Upper lobe of left lung (tissue), 4 donors: ENCODE measurements at regions not wholly inside any gene's neighbourhood (a gene's known extent, or its start where the extent isn't known, plus 50 kb on each side); places are given as distances from the start of the nearest gene placed in this dataset.

Experiments used
- EP300 ChIP-seq, 4 donors: sonication (generic); formaldehyde crosslinking; IDR thresholded peaks; one replicate each; pipeline ENCODE4 v1.5.1; 2017; ENCODE audit warnings: antibody characterized with exemption in 4 of 4, control low read depth in 2 of 4
- POLR2A ChIP-seq, 4 donors: fragments of 450-650 bp; IDR thresholded peaks; one replicate each; pipeline ENCODE4 v1.5.1; 2016 to 2017; ENCODE audit warnings: antibody characterized with exemption in 4 of 4, mild to moderate bottlenecking in 2 of 4
- POLR2AphosphoS5 ChIP-seq, 2 donors: sonication (generic); formaldehyde crosslinking; IDR thresholded peaks; one replicate each; pipeline ENCODE4 v1.5.1; 2017; ENCODE audit warnings: antibody characterized with exemption in 2 of 2
- TF ChIP-seq, protein P1 (sequence below), 6 experiments: fragments of 450-650 bp in 4 of 6; fragments of 200-600 bp in 2 of 6; sonication (generic) in 2 of 6; IDR thresholded peaks; one replicate each; pipeline ENCODE4 v1.5.1; 2016 to 2019; ENCODE audit warnings: antibody characterized with exemption in 6 of 6

DNA sequence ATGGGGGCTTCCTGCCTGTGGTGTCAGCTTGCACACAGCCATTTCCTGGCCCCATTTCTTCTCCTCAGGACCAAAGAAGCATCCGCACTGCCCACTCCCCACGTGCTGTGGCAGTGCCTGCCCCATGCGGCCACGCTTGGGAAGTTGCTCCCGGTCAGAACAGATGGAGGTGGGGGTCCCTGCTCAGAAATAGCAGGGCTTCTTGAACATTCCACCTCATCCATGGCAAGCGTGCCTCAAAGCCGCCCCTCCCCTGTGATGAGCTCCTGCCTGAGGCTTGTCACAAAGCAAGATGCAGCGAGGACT lies 238.2 kb downstream of the SYK start:
- TF ChIP-seq, protein P1, sequence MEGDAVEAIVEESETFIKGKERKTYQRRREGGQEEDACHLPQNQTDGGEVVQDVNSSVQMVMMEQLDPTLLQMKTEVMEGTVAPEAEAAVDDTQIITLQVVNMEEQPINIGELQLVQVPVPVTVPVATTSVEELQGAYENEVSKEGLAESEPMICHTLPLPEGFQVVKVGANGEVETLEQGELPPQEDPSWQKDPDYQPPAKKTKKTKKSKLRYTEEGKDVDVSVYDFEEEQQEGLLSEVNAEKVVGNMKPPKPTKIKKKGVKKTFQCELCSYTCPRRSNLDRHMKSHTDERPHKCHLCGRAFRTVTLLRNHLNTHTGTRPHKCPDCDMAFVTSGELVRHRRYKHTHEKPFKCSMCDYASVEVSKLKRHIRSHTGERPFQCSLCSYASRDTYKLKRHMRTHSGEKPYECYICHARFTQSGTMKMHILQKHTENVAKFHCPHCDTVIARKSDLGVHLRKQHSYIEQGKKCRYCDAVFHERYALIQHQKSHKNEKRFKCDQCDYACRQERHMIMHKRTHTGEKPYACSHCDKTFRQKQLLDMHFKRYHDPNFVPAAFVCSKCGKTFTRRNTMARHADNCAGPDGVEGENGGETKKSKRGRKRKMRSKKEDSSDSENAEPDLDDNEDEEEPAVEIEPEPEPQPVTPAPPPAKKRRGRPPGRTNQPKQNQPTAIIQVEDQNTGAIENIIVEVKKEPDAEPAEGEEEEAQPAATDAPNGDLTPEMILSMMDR (IDR thresholded peaks at IDR 0.05): no peak
- TF ChIP-seq POLR2A (IDR thresholded peaks at IDR 0.05) (no peak), EP300 (IDR thresholded peaks at IDR 0.05) (no peak), POLR2AphosphoS5 (IDR thresholded peaks at IDR 0.05) (no peak)
